Mucosa of descending colon (tissue), 3 donors: ENCODE measurements at regions not wholly inside any gene's neighbourhood (a gene's known extent, or its start where the extent isn't known, plus 50 kb on each side); places are given as distances from the start of the nearest gene placed in this dataset.

Experiments
- ATAC-seq: fragments of 200-7000 bp; cut with Tn5 transposase; one replicate; pipeline ENCODE4 v1.9.1; 2020; ENCODE audit warnings: mild to moderate bottlenecking, moderate library complexity
- DNase-seq, 3 donors: peaks; one replicate each; pipeline ENCODE4 v3.0.0-alpha.2; 2020
- H3K36me3 ChIP-seq: fragments of 200-600 bp; one replicate; pipeline ENCODE4 v1.8.0; 2021; ENCODE audit warnings: low read depth, mild to moderate bottlenecking
- H3K4me1 ChIP-seq: fragments of 200-600 bp; one replicate; pipeline ENCODE4 v1.8.0; 2021; ENCODE audit warnings: low read depth, mild to moderate bottlenecking
- H3K4me3 ChIP-seq: fragments of 200-600 bp; one replicate; pipeline ENCODE4 v1.8.0; 2021; ENCODE audit warnings: mild to moderate bottlenecking
- H3K9me3 ChIP-seq: fragments of 200-600 bp; one replicate; pipeline ENCODE4 v1.8.0; 2021; ENCODE audit warnings: mild to moderate bottlenecking
- CTCF ChIP-seq: fragments of 200-600 bp; IDR thresholded peaks from one replicate; pipeline ENCODE4 v1.8.0; 2022; ENCODE audit warnings: antibody characterized with exemption, mild to moderate bottlenecking
- intact Hi-C, 2 donors: fragments of 100-400 bp; cut with DNase I in 1 of 2; cut with micrococcal nuclease in 1 of 2; formaldehyde crosslinking; loops; one replicate each; pipeline versions ENCODE4 v1.11.0 to v1.11.1; 2022; cut with DNase I, micrococcal nuclease
- donor health status: DM: no; HTN: no; CAD: no; lungs with moderate emphysema.
- donor health status: DM: no; HTN: no; CAD: no.
- donor health status: DM: no; HTN: yes; CAD: no.

GRCh38 chr5:159658266-159658925 is 257.9 kb upstream of the ADRA1B start:
- ATAC-seq (no peak), DNase-seq (no peak)
- intact Hi-C loops, result no loop called here
- no peaks in the 10 kb centered on the region for H3K4me1 ChIP-seq
- no peak for TF ChIP-seq CTCF
- no peak overlapping the region for H3K4me3 ChIP-seq
- H3K9me3 ChIP-seq, result no peaks in the 10 kb centered on the region
- H3K36me3 ChIP-seq, result no peaks in the 10 kb centered on the region

GRCh38 chr5:159660401-159660800 is 255.9 kb upstream of the ADRA1B start:
- Histone ChIP-seq H3K9me3 (no peaks in the 10 kb centered on the region), H3K36me3 (no peaks in the 10 kb centered on the region), H3K4me1 (no peaks in the 10 kb centered on the region), H3K4me3 (no peak overlapping the region)
- TF ChIP-seq CTCF, result no peak
- DNase-seq (no peak), ATAC-seq (no peak)
- intact Hi-C loops, result no loop called here

- no peaks in the 10 kb centered on the region for H3K9me3 ChIP-seq
- no peaks in the 10 kb centered on the region for H3K4me1 ChIP-seq
- no peak overlapping the region for H3K4me3 ChIP-seq
- intact Hi-C loops, result no loop called here
- DNase-seq (no peak), ATAC-seq (no peak)
- H3K36me3 ChIP-seq, result no peaks in the 10 kb centered on the region
- TF ChIP-seq CTCF, result no peak
Measured at GRCh38 chr5:159663986-159664385, 252.3 kb upstream of the ADRA1B start.

GRCh38 chr5:159667286-159667685 is 249.0 kb upstream of the ADRA1B start:
- Histone ChIP-seq H3K4me1 (no peaks in the 10 kb centered on the region), H3K9me3 (no peaks in the 10 kb centered on the region), H3K36me3 (no peaks in the 10 kb centered on the region), H3K4me3 (no peak overlapping the region)
- intact Hi-C loops, result no loop called here
- TF ChIP-seq CTCF, result no peak
- ATAC-seq (no peak), DNase-seq (no peak)

- ATAC-seq, result no peak
Measured at GRCh38 chr5:159668556-159668955, 247.7 kb upstream of the ADRA1B start.

More at GRCh38 chr5:159668556-159668955, 247.7 kb upstream of the ADRA1B start:
- intact Hi-C loops, result no loop called here
- H3K9me3 ChIP-seq, result no peaks in the 10 kb centered on the region
- DNase-seq, result no peak
- H3K36me3 ChIP-seq, result no peaks in the 10 kb centered on the region
- H3K4me1 ChIP-seq, result no peaks in the 10 kb centered on the region
- H3K4me3 ChIP-seq, result no peak overlapping the region
- TF ChIP-seq CTCF, result no peak
